ENCODE measurements at regions not wholly inside any gene's neighbourhood (a gene's known extent, or its start where the extent isn't known, plus 50 kb on each side); places are given as distances from the start of the nearest gene placed in this dataset.

- TF ChIP-seq EZH2 (IDR thresholded peaks at IDR 0.05; ENCODE audit: borderline replicate concordance, low read length) = no peak
- TF ChIP-seq, protein P1, sequence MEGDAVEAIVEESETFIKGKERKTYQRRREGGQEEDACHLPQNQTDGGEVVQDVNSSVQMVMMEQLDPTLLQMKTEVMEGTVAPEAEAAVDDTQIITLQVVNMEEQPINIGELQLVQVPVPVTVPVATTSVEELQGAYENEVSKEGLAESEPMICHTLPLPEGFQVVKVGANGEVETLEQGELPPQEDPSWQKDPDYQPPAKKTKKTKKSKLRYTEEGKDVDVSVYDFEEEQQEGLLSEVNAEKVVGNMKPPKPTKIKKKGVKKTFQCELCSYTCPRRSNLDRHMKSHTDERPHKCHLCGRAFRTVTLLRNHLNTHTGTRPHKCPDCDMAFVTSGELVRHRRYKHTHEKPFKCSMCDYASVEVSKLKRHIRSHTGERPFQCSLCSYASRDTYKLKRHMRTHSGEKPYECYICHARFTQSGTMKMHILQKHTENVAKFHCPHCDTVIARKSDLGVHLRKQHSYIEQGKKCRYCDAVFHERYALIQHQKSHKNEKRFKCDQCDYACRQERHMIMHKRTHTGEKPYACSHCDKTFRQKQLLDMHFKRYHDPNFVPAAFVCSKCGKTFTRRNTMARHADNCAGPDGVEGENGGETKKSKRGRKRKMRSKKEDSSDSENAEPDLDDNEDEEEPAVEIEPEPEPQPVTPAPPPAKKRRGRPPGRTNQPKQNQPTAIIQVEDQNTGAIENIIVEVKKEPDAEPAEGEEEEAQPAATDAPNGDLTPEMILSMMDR (IDR thresholded peaks at IDR 0.05; ENCODE audit: low read length) = no peak
Measured at GRCh38 chr12:82529954-82530353, 156.8 kb upstream of the TMTC2 start.

All from OCI-LY1 (cell line).